GM12872 (cell line): ENCODE measurements at regions not wholly inside any gene's neighbourhood (a gene's known extent, or its start where the extent isn't known, plus 50 kb on each side); places are given as distances from the start of the nearest gene placed in this dataset.

Experiments
- CTCF ChIP-seq: IDR thresholded peaks from 3 replicates; pipeline ENCODE4 v1.5.1; 2011; ENCODE audit warnings: low read depth, mild to moderate bottlenecking, low read length, moderate library complexity; ENCODE audit not compliant: insufficient read depth

GRCh38 chr7:132641238-132641637 lies 65.0 kb upstream of the PLXNA4 start:
- TF ChIP-seq CTCF, result no peak

- TF ChIP-seq CTCF, result no peak
Measured at GRCh38 chr7:132639983-132640382, 63.7 kb upstream of the PLXNA4 start.

- no peak for TF ChIP-seq CTCF
Measured at GRCh38 chr7:132638000-132638399, 61.7 kb upstream of the PLXNA4 start.

- TF ChIP-seq CTCF, result no peak
Measured at GRCh38 chr7:132636581-132636980, 60.3 kb upstream of the PLXNA4 start.

GRCh38 chr7:132635127-132635526 lies 58.9 kb upstream of the PLXNA4 start:
- no peak for TF ChIP-seq CTCF

GRCh38 chr7:132630834-132631233 lies 54.6 kb upstream of the PLXNA4 start:
- TF ChIP-seq CTCF, result no peak
